ENCODE measurements at regions not wholly inside any gene's neighbourhood (a gene's known extent, or its start where the extent isn't known, plus 50 kb on each side); places are given as distances from the start of the nearest gene placed in this dataset.

DNA sequence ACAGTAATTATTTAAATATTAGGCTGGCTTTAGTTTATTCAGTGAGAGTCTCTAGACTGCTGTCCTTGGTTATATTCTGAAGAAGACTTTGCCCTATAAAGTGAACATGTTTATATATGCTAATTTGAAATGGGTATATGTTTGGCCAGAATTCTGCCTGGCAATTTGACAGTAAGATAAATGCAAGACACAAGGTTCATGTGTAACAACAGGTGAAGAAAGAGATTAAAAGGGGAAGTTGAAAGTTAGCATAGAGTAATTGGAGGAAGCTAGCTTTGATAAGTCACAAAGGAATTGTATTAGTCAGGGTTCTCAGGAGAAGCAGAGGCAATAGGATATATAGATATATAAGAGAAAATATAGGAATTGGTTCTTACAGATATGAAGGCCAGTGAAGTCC lies 191.4 kb downstream of the CENPW start:
- Mint-ChIP-seq H3K27ac (no peak overlapping the region), H3K4me3 (no peak overlapping the region), H3K36me3 (ENCODE audit: insufficient read depth in 1 of 3, low read depth in 3 of 3) (no peaks in the 10 kb centered on the region), H3K4me1 (peaks cover 22 to 23% of the 10 kb centered on the region in 2 experiments), H3K27me3 (ENCODE audit: low read depth) (no peaks in the 10 kb centered on the region), H3K9me3 (no peaks in the 10 kb centered on the region)
- no peak overlapping the region for H2BK20ac ChIP-seq (ENCODE audit: low read depth, low read length, poor library complexity, severe bottlenecking)
- H3K79me2 ChIP-seq (ENCODE audit: insufficient read depth, low read length), result no peaks in the 10 kb centered on the region
- H3K23ac ChIP-seq (ENCODE audit: insufficient read length, low read depth, low read length), result no peak overlapping the region
- H4K5ac ChIP-seq (ENCODE audit: insufficient read length, low read depth, low read length), result no peak overlapping the region
- no peak overlapping the region for H2BK15ac ChIP-seq (ENCODE audit: low read depth, low read length)
- no peak overlapping the region for H3K4me2 ChIP-seq (ENCODE audit: insufficient read depth, insufficient read length, low read length)
- H4K91ac ChIP-seq (ENCODE audit: insufficient read length, low read depth, low read length), result no peak overlapping the region
- H4K20me1 ChIP-seq (ENCODE audit: control insufficient read depth, insufficient read depth, insufficient read length), result no peaks in the 10 kb centered on the region
- H2BK12ac ChIP-seq (ENCODE audit: insufficient read length, low read depth, low read length), result no peak overlapping the region
- H4K8ac ChIP-seq (replicated peaks; ENCODE audit: insufficient read length, low read depth, low read length), result no peak overlapping the region
- no peak overlapping the region for H3K56ac ChIP-seq (ENCODE audit: insufficient read length, low read depth, low read length)
- no peaks in the 10 kb centered on the region for H3K9me3 ChIP-seq (ENCODE audit: control insufficient read depth, low read depth, low read length)
- H3K4ac ChIP-seq (ENCODE audit: low read depth, low read length), result no peak overlapping the region
- H3T11ph ChIP-seq (ENCODE audit: low read length), result no peak overlapping the region
- TF ChIP-seq, protein P1, sequence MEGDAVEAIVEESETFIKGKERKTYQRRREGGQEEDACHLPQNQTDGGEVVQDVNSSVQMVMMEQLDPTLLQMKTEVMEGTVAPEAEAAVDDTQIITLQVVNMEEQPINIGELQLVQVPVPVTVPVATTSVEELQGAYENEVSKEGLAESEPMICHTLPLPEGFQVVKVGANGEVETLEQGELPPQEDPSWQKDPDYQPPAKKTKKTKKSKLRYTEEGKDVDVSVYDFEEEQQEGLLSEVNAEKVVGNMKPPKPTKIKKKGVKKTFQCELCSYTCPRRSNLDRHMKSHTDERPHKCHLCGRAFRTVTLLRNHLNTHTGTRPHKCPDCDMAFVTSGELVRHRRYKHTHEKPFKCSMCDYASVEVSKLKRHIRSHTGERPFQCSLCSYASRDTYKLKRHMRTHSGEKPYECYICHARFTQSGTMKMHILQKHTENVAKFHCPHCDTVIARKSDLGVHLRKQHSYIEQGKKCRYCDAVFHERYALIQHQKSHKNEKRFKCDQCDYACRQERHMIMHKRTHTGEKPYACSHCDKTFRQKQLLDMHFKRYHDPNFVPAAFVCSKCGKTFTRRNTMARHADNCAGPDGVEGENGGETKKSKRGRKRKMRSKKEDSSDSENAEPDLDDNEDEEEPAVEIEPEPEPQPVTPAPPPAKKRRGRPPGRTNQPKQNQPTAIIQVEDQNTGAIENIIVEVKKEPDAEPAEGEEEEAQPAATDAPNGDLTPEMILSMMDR (conservative IDR thresholded peaks at IDR 0.05), result no peak
- no peaks in the 10 kb centered on the region for H3K79me1 ChIP-seq (ENCODE audit: insufficient read depth, low read depth, low read length, poor library complexity, severe bottlenecking)
- no peak overlapping the region for H2AK5ac ChIP-seq (ENCODE audit: insufficient read length, low read length)
- no peak for DNase-seq
- no peak overlapping the region for H3K27ac ChIP-seq (ENCODE audit: insufficient read length, low read depth, low read length)
- H2BK120ac ChIP-seq (ENCODE audit: low read depth, low read length, poor library complexity, severe bottlenecking), result no peak overlapping the region
- H3K23me2 ChIP-seq (ENCODE audit: insufficient read length, low read depth, low read length, poor library complexity, severe bottlenecking), result no peaks in the 10 kb centered on the region
- no peaks in the 10 kb centered on the region; the same call in 1 of the 2 replicates for H3K4me1 ChIP-seq (ENCODE audit: insufficient read depth, low read length)
- H3K27me3 ChIP-seq (ENCODE audit: insufficient read depth, low read length), result no peaks in the 10 kb centered on the region
- no peak overlapping the region for H2BK5ac ChIP-seq (ENCODE audit: insufficient read length, low read length)
- no peak overlapping the region for H3K9ac ChIP-seq (ENCODE audit: extremely low read depth, insufficient read length, low read length)
- H3K14ac ChIP-seq (ENCODE audit: insufficient read depth, low read length), result no peak overlapping the region
- H2AFZ ChIP-seq (ENCODE audit: low read length), result no peak overlapping the region
- no peak overlapping the region for H3K18ac ChIP-seq (ENCODE audit: insufficient read length, low read depth, low read length)

All from H9 (cell line).